GM04504 (cell line): ENCODE measurements at regions not wholly inside any gene's neighbourhood (a gene's known extent, or its start where the extent isn't known, plus 50 kb on each side); places are given as distances from the start of the nearest gene placed in this dataset.
"Not testable (repeated sequence)": the region's sequence is repeated elsewhere in the genome, so short reads cannot be mapped to it uniquely, and the experiment has no call there.

Experiments used
- DNase-seq: peaks from one replicate; pipeline ENCODE4 v3.0.0-alpha.2; 2012; ENCODE audit warnings: low read depth

GRCh38 chr19:29154163-29154562 is 58.8 kb downstream of the UQCRFS1 start:
- DNase-seq: no peak

GRCh38 chr19:29145756-29146155 is 67.2 kb downstream of the UQCRFS1 start:
- DNase-seq: no peak

GRCh38 chr19:29143183-29143582 is 69.8 kb downstream of the UQCRFS1 start:
- DNase-seq: no peak

GRCh38 chr19:29139227-29139626 is 73.7 kb downstream of the UQCRFS1 start:
- DNase-seq: no peak

GRCh38 chr19:29138206-29138605 is 74.7 kb downstream of the UQCRFS1 start:
- not testable (repeated sequence) for DNase-seq

GRCh38 chr19:29131456-29131855 is 81.5 kb downstream of the UQCRFS1 start:
- DNase-seq: no peak

GRCh38 chr19:29129148-29129547 is 83.8 kb downstream of the UQCRFS1 start:
- DNase-seq: no peak

- no peak for DNase-seq
Observed at GRCh38 chr19:29128203-29128602, 84.7 kb downstream of the UQCRFS1 start.

GRCh38 chr19:29122185-29122584 is 90.8 kb downstream of the UQCRFS1 start:
- no peak for DNase-seq

GRCh38 chr19:29121684-29122083 is 91.3 kb downstream of the UQCRFS1 start:
- no peak for DNase-seq

GRCh38 chr19:29120466-29120865 is 92.5 kb downstream of the UQCRFS1 start:
- DNase-seq: no peak

GRCh38 chr19:29119590-29119989 is 93.4 kb downstream of the UQCRFS1 start:
- peak; percentile 1 for DNase-seq

GRCh38 chr19:29118389-29118788 is 94.6 kb downstream of the UQCRFS1 start:
- no peak for DNase-seq

- no peak for DNase-seq
Observed at GRCh38 chr19:29117926-29118325, 95.0 kb downstream of the UQCRFS1 start.

GRCh38 chr19:29115181-29115580 is 97.8 kb downstream of the UQCRFS1 start:
- no peak for DNase-seq

- DNase-seq: no peak
Observed at GRCh38 chr19:29113838-29114237, 99.1 kb downstream of the UQCRFS1 start.

GRCh38 chr19:29111576-29111975 is 101.4 kb downstream of the UQCRFS1 start:
- no peak for DNase-seq

GRCh38 chr19:29107831-29108230 is 105.1 kb downstream of the UQCRFS1 start:
- no peak for DNase-seq

- DNase-seq: no peak
Observed at GRCh38 chr19:29106346-29106885, 106.5 kb downstream of the UQCRFS1 start.

- no peak for DNase-seq
Observed at GRCh38 chr19:29105629-29106292, 107.2 kb downstream of the UQCRFS1 start.

GRCh38 chr19:29104605-29105241 is 108.2 kb downstream of the UQCRFS1 start:
- DNase-seq: no peak

GRCh38 chr19:29098863-29099481 is 114.0 kb downstream of the UQCRFS1 start:
- peak; percentile 82 for DNase-seq

GRCh38 chr19:29098091-29098490 is 114.9 kb downstream of the UQCRFS1 start:
- DNase-seq: no peak
